Psoas muscle (tissue), 7 donors: ENCODE measurements at regions not wholly inside any gene's neighbourhood (a gene's known extent, or its start where the extent isn't known, plus 50 kb on each side); places are given as distances from the start of the nearest gene placed in this dataset.

Experiments used
- ATAC-seq, 4 donors: fragments of 200-7000 bp; cut with Tn5 transposase; one replicate each; pipeline ENCODE4 v1.9.1; 2020; ENCODE audit warnings: moderate library complexity in 3 of 4, mild to moderate bottlenecking in 2 of 4
- DNase-seq, 2 donors: peaks; one replicate each; pipeline ENCODE4 v3.0.0-alpha.2; 2020
- H3K27ac ChIP-seq: fragments of 200-600 bp; one replicate; pipeline ENCODE4 v1.8.0; 2022
- H3K27me3 ChIP-seq, 3 donors: fragments of 200-600 bp in 1 of 3; one replicate each; pipeline versions ENCODE4 v1.6.1 to v1.8.0; 2013 to 2022; ENCODE audit warnings: low read length in 2 of 3, mild to moderate bottlenecking in 2 of 3, moderate library complexity in 1 of 3; ENCODE audit not compliant: insufficient read depth in 3 of 3
- H3K36me3 ChIP-seq, 2 donors: fragments of 200-600 bp in 1 of 2; one replicate each; pipeline versions ENCODE4 v1.6.1 to v1.8.0; 2013 to 2022; ENCODE audit warnings: low read depth in 1 of 2, mild to moderate bottlenecking in 1 of 2, moderate library complexity in 1 of 2; ENCODE audit not compliant: insufficient read depth in 1 of 2
- H3K4me1 ChIP-seq: fragments of 200-600 bp; one replicate; pipeline ENCODE4 v1.8.0; 2022
- H3K4me3 ChIP-seq: fragments of 200-600 bp; one replicate; pipeline ENCODE4 v1.8.0; 2022; ENCODE audit warnings: mild to moderate bottlenecking
- H3K9me3 ChIP-seq: fragments of 200-600 bp; one replicate; pipeline ENCODE4 v1.8.0; 2022
- WGBS, 3 donors: extraction: QIAGEN DNeasy Blood & Tissue Kit; methylation state at CpG; one replicate each; pipeline versions ENCODE4 v1.1.6 to v1.1.7; 2013; 5-methylcytosine and 5-hydroxymethylcytosine counted together
- intact Hi-C, 2 donors: fragments of 100-400 bp; cut with DNase I; formaldehyde crosslinking; loops; one replicate each; pipeline versions ENCODE4 v1.11.0 to v1.14.2; 2022
- TF ChIP-seq, protein P1 (sequence below): fragments of 200-600 bp; IDR thresholded peaks from one replicate; pipeline ENCODE4 v1.8.0; 2022; ENCODE audit warnings: antibody characterized with exemption
- donor health status: healthy with polysubstance abuse.
- donor health status: DM: no; HTN: no; CAD: no; lungs with moderate emphysema.
- donor health status: Bipolar disorder and iron deficiency.
- donor health status: healthy.
- donor health status: DM: yes; HTN: yes; CAD: no.
- donor health status: DM: no; HTN: no; CAD: no.
- donor health status: DM: yes; HTN: yes; CAD: no.

DNA sequence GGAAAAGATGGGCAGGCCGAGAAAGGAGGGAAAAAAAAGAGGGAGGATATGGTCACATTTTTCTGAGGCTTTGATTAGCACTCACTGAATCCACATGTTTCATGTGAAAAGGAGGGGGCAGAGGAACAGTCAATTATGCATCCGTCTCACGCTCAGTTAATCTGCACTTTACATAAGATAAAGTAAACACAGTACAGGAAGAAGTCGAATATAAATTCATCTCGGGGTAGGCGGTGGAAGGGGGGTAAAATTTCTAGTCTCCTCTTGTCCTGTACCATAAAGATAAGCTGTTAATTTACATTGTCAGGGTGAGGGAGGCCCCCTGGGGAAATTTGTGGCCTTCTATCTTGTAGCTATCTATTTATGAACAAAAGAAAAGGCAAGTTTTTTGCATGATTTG, 73.1 kb upstream of the CES5A start:
- ATAC-seq = no peak
- Histone ChIP-seq H3K27me3 (peaks cover 0 to 4% (median 2%) of the 10 kb centered on the region in 3 donors), H3K9me3 (no peaks in the 10 kb centered on the region), H3K4me1 (no peaks in the 10 kb centered on the region), H3K36me3 (no peaks in the 10 kb centered on the region), H3K4me3 (no peak overlapping the region), H3K27ac (no peak overlapping the region)
- WGBS, 3 donors = 53 to 63% (median 59%) methylated on average over 6 of the region's 6 CpGs
- no peak for DNase-seq
- TF ChIP-seq, protein P1, sequence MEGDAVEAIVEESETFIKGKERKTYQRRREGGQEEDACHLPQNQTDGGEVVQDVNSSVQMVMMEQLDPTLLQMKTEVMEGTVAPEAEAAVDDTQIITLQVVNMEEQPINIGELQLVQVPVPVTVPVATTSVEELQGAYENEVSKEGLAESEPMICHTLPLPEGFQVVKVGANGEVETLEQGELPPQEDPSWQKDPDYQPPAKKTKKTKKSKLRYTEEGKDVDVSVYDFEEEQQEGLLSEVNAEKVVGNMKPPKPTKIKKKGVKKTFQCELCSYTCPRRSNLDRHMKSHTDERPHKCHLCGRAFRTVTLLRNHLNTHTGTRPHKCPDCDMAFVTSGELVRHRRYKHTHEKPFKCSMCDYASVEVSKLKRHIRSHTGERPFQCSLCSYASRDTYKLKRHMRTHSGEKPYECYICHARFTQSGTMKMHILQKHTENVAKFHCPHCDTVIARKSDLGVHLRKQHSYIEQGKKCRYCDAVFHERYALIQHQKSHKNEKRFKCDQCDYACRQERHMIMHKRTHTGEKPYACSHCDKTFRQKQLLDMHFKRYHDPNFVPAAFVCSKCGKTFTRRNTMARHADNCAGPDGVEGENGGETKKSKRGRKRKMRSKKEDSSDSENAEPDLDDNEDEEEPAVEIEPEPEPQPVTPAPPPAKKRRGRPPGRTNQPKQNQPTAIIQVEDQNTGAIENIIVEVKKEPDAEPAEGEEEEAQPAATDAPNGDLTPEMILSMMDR = no peak
- intact Hi-C loops = no loop called here

DNA sequence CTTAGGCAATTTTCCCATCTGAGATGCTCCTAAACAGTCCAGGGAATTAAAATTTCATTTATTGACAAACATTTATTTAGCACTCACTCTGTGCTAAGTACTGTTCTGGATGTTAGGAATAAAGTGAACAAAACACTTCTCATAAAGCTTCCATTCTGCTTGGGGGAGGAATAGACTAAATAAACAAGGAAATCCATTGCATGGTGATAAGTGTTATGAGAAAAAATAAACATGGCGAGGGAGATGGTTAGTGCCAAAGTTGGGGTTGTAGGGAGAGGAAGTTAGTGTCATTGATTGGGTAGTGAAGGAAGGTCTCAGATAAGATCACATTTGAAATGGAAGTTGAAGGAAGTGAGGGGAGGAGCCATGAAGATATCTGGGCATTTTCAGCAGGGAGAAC, 72.2 kb upstream of the CES5A start:
- Histone ChIP-seq H3K9me3 (no peaks in the 10 kb centered on the region), H3K27me3 (peaks cover 0 to 4% (median 2%) of the 10 kb centered on the region in 3 donors), H3K27ac (no peak overlapping the region), H3K4me1 (no peaks in the 10 kb centered on the region), H3K36me3 (no peaks in the 10 kb centered on the region), H3K4me3 (no peak overlapping the region)
- intact Hi-C loops = no loop called here
- ATAC-seq (no peak), DNase-seq (no peak)
- WGBS, 3 donors = 81 to 91% (median 89%) methylated on average over 1 of the region's 1 CpG
- TF ChIP-seq, protein P1 = no peak

GRCh38 chr16:55944377-55944802, 69.2 kb upstream of the CES5A start:
- Histone ChIP-seq H3K36me3 (no peaks in the 10 kb centered on the region), H3K27me3 (peaks cover 0 to 4% (median 2%) of the 10 kb centered on the region in 3 donors), H3K4me3 (no peak overlapping the region), H3K27ac (no peak overlapping the region), H3K4me1 (no peaks in the 10 kb centered on the region), H3K9me3 (no peaks in the 10 kb centered on the region)
- ATAC-seq (peak; percentile 68 to 86 (median 78)), DNase-seq (peak; percentile 67 to 76)
- TF ChIP-seq, protein P1 = peak; percentile 81
- intact Hi-C loops = loop anchor here (2.0 kb wide), 2 partner anchors 374 to 376 kb away; no protein-coding TSS in a partner anchor
- WGBS, 3 donors = 24 to 37% (median 29%) methylated on average over 8 of the region's 8 CpGs

- H3K4me3 ChIP-seq = no peak overlapping the region
- H3K27me3 ChIP-seq = peaks cover 0 to 4% (median 2%) of the 10 kb centered on the region in 3 donors
- no peaks in the 10 kb centered on the region for H3K9me3 ChIP-seq
- intact Hi-C loops = no loop called here
- no peaks in the 10 kb centered on the region for H3K4me1 ChIP-seq
- no peak overlapping the region for H3K27ac ChIP-seq
- DNase-seq (no peak), ATAC-seq (no peak)
- H3K36me3 ChIP-seq = no peaks in the 10 kb centered on the region
- 54 to 61% (median 61%) methylated on average over 4 of the region's 4 CpGs for WGBS, 3 donors
- TF ChIP-seq, protein P1 = no peak
Observed at GRCh38 chr16:55943267-55943666, 68.1 kb upstream of the CES5A start.

DNA sequence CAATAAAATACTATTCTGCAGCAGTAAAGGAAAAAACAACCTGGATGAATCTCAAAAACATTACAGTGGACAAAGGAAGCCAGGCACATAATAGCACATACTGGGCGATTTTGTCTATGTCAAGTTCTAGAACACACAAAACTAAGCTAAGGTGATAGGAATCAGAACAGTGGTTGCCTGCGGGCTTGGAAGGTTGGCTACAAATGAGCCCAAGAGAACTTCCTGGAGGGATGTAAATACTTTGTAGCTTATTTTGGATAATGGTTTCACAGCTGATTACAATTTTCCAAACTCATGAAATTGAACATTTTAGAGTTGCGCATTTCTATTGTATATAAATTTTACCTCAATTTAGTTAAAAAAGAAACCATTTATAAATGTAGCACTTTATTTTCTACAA, 67.6 kb upstream of the CES5A start:
- no peak overlapping the region for H3K4me3 ChIP-seq
- DNase-seq (no peak), ATAC-seq (no peak)
- H3K4me1 ChIP-seq = no peaks in the 10 kb centered on the region
- TF ChIP-seq, protein P1 = no peak
- WGBS, 3 donors = 89 to 93% (median 91%) methylated on average over 3 of the region's 3 CpGs
- no peaks in the 10 kb centered on the region for H3K9me3 ChIP-seq
- no peaks in the 10 kb centered on the region for H3K36me3 ChIP-seq
- H3K27me3 ChIP-seq = peaks cover 0 to 4% (median 2%) of the 10 kb centered on the region in 3 donors
- intact Hi-C loops = no loop called here
- H3K27ac ChIP-seq = no peak overlapping the region
